Psoas muscle (tissue), 7 donors: ENCODE measurements at regions not wholly inside any gene's neighbourhood (a gene's known extent, or its start where the extent isn't known, plus 50 kb on each side); places are given as distances from the start of the nearest gene placed in this dataset.
"Not testable (repeated sequence)": the region's sequence is repeated elsewhere in the genome, so short reads cannot be mapped to it uniquely, and the experiment has no call there.

ENCODE experiments used
- ATAC-seq, 4 donors: fragments of 200-7000 bp; cut with Tn5 transposase; one replicate each; pipeline ENCODE4 v1.9.1; 2020; ENCODE audit warnings: moderate library complexity in 3 of 4, mild to moderate bottlenecking in 2 of 4
- DNase-seq, 2 donors: peaks; one replicate each; pipeline ENCODE4 v3.0.0-alpha.2; 2020
- H3K27ac ChIP-seq: fragments of 200-600 bp; one replicate; pipeline ENCODE4 v1.8.0; 2022
- H3K27me3 ChIP-seq, 3 donors: fragments of 200-600 bp in 1 of 3; one replicate each; pipeline versions ENCODE4 v1.6.1 to v1.8.0; 2013 to 2022; ENCODE audit warnings: low read length in 2 of 3, mild to moderate bottlenecking in 2 of 3, moderate library complexity in 1 of 3; ENCODE audit not compliant: insufficient read depth in 3 of 3
- H3K36me3 ChIP-seq, 2 donors: fragments of 200-600 bp in 1 of 2; one replicate each; pipeline versions ENCODE4 v1.6.1 to v1.8.0; 2013 to 2022; ENCODE audit warnings: low read depth in 1 of 2, mild to moderate bottlenecking in 1 of 2, moderate library complexity in 1 of 2; ENCODE audit not compliant: insufficient read depth in 1 of 2
- H3K4me1 ChIP-seq: fragments of 200-600 bp; one replicate; pipeline ENCODE4 v1.8.0; 2022
- H3K4me3 ChIP-seq: fragments of 200-600 bp; one replicate; pipeline ENCODE4 v1.8.0; 2022; ENCODE audit warnings: mild to moderate bottlenecking
- H3K9me3 ChIP-seq: fragments of 200-600 bp; one replicate; pipeline ENCODE4 v1.8.0; 2022
- WGBS, 3 donors: extraction: QIAGEN DNeasy Blood & Tissue Kit; methylation state at CpG; one replicate each; pipeline versions ENCODE4 v1.1.6 to v1.1.7; 2013; 5-methylcytosine and 5-hydroxymethylcytosine counted together
- intact Hi-C, 2 donors: fragments of 100-400 bp; cut with DNase I; formaldehyde crosslinking; loops; one replicate each; pipeline versions ENCODE4 v1.11.0 to v1.14.2; 2022
- TF ChIP-seq, protein P1 (sequence below): fragments of 200-600 bp; IDR thresholded peaks from one replicate; pipeline ENCODE4 v1.8.0; 2022; ENCODE audit warnings: antibody characterized with exemption
- donor health status: healthy with polysubstance abuse.
- donor health status: DM: no; HTN: no; CAD: no; lungs with moderate emphysema.
- donor health status: Bipolar disorder and iron deficiency.
- donor health status: healthy.
- donor health status: DM: yes; HTN: yes; CAD: no.
- donor health status: DM: no; HTN: no; CAD: no.
- donor health status: DM: yes; HTN: yes; CAD: no.

DNA sequence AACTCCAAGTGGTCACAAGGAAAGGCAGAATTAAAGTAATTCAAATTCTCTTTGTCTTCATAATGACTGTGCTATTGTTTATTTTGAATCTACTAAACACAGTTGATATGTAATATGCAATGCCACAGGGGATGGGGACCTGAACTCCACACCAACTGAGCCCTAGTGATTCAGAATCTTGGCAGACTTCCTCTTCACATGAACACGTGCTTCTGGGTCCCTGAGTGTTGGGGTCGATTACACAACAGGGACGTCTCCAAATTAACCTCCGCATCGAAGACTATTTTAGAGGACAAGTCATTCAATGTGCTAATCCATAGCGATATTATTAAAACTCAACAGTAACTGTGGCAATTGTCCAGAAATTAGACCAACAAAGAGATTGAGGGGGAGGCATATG lies 95.3 kb upstream of the CARD11 start:
- TF ChIP-seq, protein P1, sequence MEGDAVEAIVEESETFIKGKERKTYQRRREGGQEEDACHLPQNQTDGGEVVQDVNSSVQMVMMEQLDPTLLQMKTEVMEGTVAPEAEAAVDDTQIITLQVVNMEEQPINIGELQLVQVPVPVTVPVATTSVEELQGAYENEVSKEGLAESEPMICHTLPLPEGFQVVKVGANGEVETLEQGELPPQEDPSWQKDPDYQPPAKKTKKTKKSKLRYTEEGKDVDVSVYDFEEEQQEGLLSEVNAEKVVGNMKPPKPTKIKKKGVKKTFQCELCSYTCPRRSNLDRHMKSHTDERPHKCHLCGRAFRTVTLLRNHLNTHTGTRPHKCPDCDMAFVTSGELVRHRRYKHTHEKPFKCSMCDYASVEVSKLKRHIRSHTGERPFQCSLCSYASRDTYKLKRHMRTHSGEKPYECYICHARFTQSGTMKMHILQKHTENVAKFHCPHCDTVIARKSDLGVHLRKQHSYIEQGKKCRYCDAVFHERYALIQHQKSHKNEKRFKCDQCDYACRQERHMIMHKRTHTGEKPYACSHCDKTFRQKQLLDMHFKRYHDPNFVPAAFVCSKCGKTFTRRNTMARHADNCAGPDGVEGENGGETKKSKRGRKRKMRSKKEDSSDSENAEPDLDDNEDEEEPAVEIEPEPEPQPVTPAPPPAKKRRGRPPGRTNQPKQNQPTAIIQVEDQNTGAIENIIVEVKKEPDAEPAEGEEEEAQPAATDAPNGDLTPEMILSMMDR = no peak
- H3K9me3 ChIP-seq = no peaks in the 10 kb centered on the region
- ATAC-seq (no peak), DNase-seq (no peak)
- no peaks in the 10 kb centered on the region for H3K36me3 ChIP-seq
- intact Hi-C loops = no loop called here
- no peaks in the 10 kb centered on the region for H3K4me1 ChIP-seq
- no peaks in the 10 kb centered on the region for H3K27me3 ChIP-seq
- WGBS, 3 donors = 45 to 55% (median 50%) methylated on average over 6 of the region's 6 CpGs
- H3K27ac ChIP-seq = no peak overlapping the region
- no peak overlapping the region for H3K4me3 ChIP-seq

DNA sequence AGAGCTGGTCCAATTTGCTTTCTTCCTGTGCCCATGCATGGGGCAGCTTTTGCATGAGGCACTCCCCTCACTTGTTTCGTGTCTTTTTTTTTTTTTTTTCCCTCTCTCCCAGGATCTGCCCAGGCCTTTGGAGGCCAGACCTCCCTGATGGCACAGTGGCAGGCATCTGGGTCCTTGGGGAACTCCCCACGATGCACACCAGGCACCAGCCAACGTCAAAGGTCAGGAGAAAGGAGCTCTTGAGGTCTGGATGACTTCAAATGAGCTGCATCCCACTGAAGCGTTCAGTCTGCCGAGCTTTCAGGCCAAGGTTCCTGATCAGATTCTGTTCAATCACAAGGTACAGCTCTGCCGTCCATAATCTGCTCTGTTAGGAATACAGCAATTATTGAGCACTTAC lies 97.2 kb upstream of the CARD11 start:
- H3K4me1 ChIP-seq = no peaks in the 10 kb centered on the region
- DNase-seq = no peak
- no peaks in the 10 kb centered on the region for H3K36me3 ChIP-seq
- ATAC-seq = no peak
- no peak overlapping the region for H3K4me3 ChIP-seq
- WGBS, 3 donors = 55 to 59% (median 58%) methylated on average over 6 of the region's 6 CpGs
- H3K9me3 ChIP-seq = no peaks in the 10 kb centered on the region
- H3K27ac ChIP-seq = no peak overlapping the region
- intact Hi-C loops = no loop called here
- H3K27me3 ChIP-seq = no peaks in the 10 kb centered on the region
- TF ChIP-seq, protein P1 = no peak

DNA sequence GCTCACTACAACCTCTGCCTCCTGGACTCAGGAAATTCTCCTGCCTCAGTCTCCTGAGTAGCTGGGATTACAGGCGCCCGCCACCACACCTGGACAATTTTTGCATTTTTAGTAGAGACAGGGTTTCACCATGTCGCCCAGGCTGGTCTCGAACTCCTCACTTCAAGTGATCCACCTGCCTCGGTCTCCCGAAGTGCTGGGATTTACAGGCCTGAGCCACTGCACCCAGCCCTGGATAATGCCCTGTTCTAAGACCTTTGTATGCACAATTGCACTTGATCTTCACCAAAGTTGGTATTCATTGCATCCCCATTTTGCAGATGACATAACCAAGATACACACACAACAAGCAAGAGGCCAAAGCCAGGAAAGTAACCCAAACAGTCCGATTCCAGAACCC lies 97.7 kb upstream of the CARD11 start:
- Histone ChIP-seq H3K27me3 (no peaks in the 10 kb centered on the region), H3K27ac (no peak overlapping the region), H3K9me3 (no peaks in the 10 kb centered on the region), H3K36me3 (no peaks in the 10 kb centered on the region), H3K4me3 (no peak overlapping the region), H3K4me1 (no peaks in the 10 kb centered on the region)
- DNase-seq (no peak), ATAC-seq (no peak)
- intact Hi-C loops = no loop called here
- TF ChIP-seq, protein P1 = no peak
- 78 to 94% (median 91%) methylated on average over 7 of the region's 7 CpGs for WGBS, 3 donors

DNA sequence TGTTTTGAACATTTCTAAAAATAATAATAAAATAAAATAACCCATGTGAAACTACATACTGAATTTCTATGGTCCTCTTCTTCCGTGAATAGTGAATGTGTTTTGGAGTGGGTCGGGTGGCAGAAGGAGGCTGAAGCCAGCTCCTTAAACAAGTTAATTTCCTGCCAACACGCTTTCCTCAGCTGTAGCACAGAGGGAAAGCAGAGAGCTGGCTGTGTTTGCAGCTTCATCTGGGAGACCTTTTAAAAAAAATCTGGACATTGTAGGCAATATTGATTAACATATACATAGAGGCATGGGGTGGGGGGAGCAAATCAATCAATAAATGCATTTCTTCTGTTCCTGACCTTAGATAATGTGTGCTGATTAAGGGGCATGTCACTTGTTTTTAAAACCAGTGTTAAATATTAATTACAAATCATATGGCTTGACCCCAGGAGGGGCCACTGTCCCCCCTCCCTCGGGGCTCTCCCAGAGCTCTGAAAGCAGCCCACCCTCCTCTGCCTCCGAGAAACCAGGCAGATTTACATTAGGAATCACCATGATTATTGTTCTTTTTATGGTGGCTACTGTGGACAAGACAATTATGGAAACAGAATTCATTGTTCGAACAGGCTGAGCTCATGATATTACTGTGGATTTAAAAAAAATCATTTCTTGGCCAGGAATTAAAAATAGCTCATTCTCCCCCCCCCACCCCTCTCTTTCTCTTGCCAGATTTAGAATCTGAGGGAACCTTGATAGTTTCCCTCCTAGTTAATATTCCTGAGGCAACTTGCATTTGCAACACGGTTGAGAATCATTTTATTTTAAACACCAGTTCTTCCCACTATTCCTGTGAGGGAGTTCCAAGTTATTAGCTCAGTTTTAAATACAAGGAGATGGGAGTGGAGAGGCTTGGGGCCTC lies 100.5 kb upstream of the CARD11 start:
- no peaks in the 10 kb centered on the region for H3K27me3 ChIP-seq
- no peaks in the 10 kb centered on the region for H3K9me3 ChIP-seq
- no peaks in the 10 kb centered on the region for H3K4me1 ChIP-seq
- DNase-seq (no peak), ATAC-seq (no peak)
- intact Hi-C loops = no loop called here
- TF ChIP-seq, protein P1 = no peak
- no peaks in the 10 kb centered on the region for H3K36me3 ChIP-seq
- H3K27ac ChIP-seq = no peak overlapping the region
- 13 to 18% (median 14%) methylated on average over 7 of the region's 7 CpGs for WGBS, 3 donors
- H3K4me3 ChIP-seq = no peak overlapping the region

DNA sequence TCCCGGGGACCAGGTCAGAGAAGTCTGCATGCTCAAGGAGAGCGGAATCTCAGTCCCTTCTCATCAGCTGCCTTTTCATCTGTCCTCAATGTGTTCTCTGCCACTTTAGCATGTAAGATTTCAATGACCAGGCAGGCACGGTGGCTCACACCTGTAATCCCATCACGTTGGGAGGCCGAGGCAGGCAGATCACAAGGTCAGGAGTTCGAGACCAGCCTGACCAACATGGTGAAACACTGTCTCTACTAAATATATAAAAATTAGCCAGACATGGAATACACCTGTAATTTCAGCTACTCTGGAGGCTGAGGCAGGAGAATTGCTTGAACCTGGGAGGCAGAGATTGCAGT lies 101.1 kb upstream of the CARD11 start:
- WGBS, 3 donors = 63 to 71% (median 66%) methylated on average over 6 of the region's 6 CpGs
- DNase-seq, ATAC-seq, H3K27me3 ChIP-seq, H3K4me3 ChIP-seq, intact Hi-C loops, H3K9me3 ChIP-seq, H3K27ac ChIP-seq, H3K36me3 ChIP-seq, H3K4me1 ChIP-seq: not testable (repeated sequence)
